Suprapubic skin (tissue), 4 donors: ENCODE measurements at regions not wholly inside any gene's neighbourhood (a gene's known extent, or its start where the extent isn't known, plus 50 kb on each side); places are given as distances from the start of the nearest gene placed in this dataset.

Source experiments
- DNase-seq, 2 donors: peaks; one replicate each; pipeline ENCODE4 v3.0.0-alpha.2; 2019; ENCODE audit warnings: low spot score in 2 of 2
- H3K27ac ChIP-seq: fragments of 200-600 bp; sonication (generic); one replicate; pipeline ENCODE4 v1.5.1; 2019
- H3K27me3 ChIP-seq: fragments of 200-600 bp; sonication (generic); one replicate; pipeline ENCODE4 v1.5.1; 2019
- H3K36me3 ChIP-seq: fragments of 200-600 bp; sonication (generic); one replicate; pipeline ENCODE4 v1.5.1; 2019
- H3K4me1 ChIP-seq: fragments of 200-600 bp; sonication (generic); one replicate; pipeline ENCODE4 v1.5.1; 2019
- H3K4me3 ChIP-seq: fragments of 200-600 bp; sonication (generic); one replicate; pipeline ENCODE4 v1.5.1; 2019; ENCODE audit warnings: mild to moderate bottlenecking
- H3K9me3 ChIP-seq: fragments of 200-600 bp; sonication (generic); one replicate; pipeline ENCODE4 v1.5.1; 2019
- CTCF ChIP-seq, 2 donors: fragments of 200-600 bp in 1 of 2; fragments of 450-650 bp in 1 of 2; sonication (generic) in 1 of 2; IDR thresholded peaks; one replicate each; pipeline ENCODE4 v1.5.1; 2016 to 2019; ENCODE audit warnings: antibody characterized with exemption in 2 of 2, mild to moderate bottlenecking in 1 of 2, moderate library complexity in 1 of 2
- EP300 ChIP-seq: sonication (generic); formaldehyde crosslinking; IDR thresholded peaks from one replicate; pipeline ENCODE4 v1.6.1; 2017; ENCODE audit warnings: antibody characterized with exemption
- POLR2A ChIP-seq, 2 donors: fragments of 450-650 bp; IDR thresholded peaks; one replicate each; pipeline ENCODE4 v1.6.1; 2017; ENCODE audit warnings: antibody characterized with exemption in 2 of 2, mild to moderate bottlenecking in 2 of 2, moderate library complexity in 2 of 2
- POLR2AphosphoS5 ChIP-seq, 3 donors: sonication (generic); formaldehyde crosslinking; IDR thresholded peaks; one replicate each; pipeline ENCODE4 v1.6.1; 2017; ENCODE audit warnings: antibody characterized with exemption in 3 of 3
- WGBS: methylation state at CpG from one replicate; pipeline ENCODE4 v1.1.5; 2018; 5-methylcytosine and 5-hydroxymethylcytosine counted together

DNA sequence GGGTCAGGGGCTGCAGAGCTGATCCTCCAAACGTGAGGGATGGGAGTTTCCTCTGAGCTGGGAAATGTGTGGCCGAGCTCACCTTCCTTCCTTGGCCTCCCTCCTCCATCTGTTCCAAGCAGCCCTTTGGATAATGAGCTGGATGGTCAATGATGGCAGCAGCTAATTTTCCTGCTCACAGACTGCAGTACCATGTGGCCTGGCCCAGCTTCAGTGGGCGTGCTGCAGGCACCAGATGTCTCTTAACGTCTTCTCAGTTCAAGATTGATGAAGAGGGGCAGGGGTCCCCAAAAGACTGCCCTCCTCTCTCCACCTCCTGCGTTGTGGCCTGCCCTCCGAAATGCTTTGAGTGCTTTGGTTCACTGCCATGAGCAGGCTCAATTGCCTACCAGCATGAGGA, 86.0 kb downstream of the UBIAD1 start:
- Histone ChIP-seq H3K27ac (no peak overlapping the region), H3K9me3 (no peaks in the 10 kb centered on the region), H3K4me1 (no peaks in the 10 kb centered on the region), H3K36me3 (no peaks in the 10 kb centered on the region), H3K27me3 (peaks cover 71% of the 10 kb centered on the region), H3K4me3 (no peak overlapping the region)
- WGBS: 54% methylated on average over 6 of the region's 6 CpGs
- no peak for TF ChIP-seq EP300
- no peak for DNase-seq

- Histone ChIP-seq H3K36me3 (no peaks in the 10 kb centered on the region), H3K27me3 (peaks cover 43% of the 10 kb centered on the region), H3K9me3 (no peaks in the 10 kb centered on the region), H3K4me1 (no peaks in the 10 kb centered on the region), H3K4me3 (no peak overlapping the region), H3K27ac (no peak overlapping the region)
- DNase-seq: no peak
- 63% methylated on average over 16 of the region's 16 CpGs for WGBS
- TF ChIP-seq POLR2AphosphoS5 (IDR thresholded peaks at IDR 0.05): no peak
- TF ChIP-seq EP300: no peak
- TF ChIP-seq CTCF (IDR thresholded peaks at IDR 0.05): no peak
- TF ChIP-seq POLR2A (IDR thresholded peaks at IDR 0.05): no peak
Measured at GRCh38 chr1:11362547-11363021, 89.6 kb downstream of the UBIAD1 start.

GRCh38 chr1:11364170-11364569, 91.2 kb downstream of the UBIAD1 start:
- DNase-seq: no peak

GRCh38 chr1:11365744-11366387, 92.9 kb downstream of the UBIAD1 start:
- TF ChIP-seq POLR2A (IDR thresholded peaks at IDR 0.05): no peak
- TF ChIP-seq CTCF (IDR thresholded peaks at IDR 0.05): no peak
- TF ChIP-seq POLR2AphosphoS5 (IDR thresholded peaks at IDR 0.05): no peak
- no peak for TF ChIP-seq EP300
- no peaks in the 10 kb centered on the region for H3K36me3 ChIP-seq
- H3K4me3 ChIP-seq: no peak overlapping the region
- no peak overlapping the region for H3K27ac ChIP-seq
- H3K9me3 ChIP-seq: no peaks in the 10 kb centered on the region
- WGBS: 91% methylated on average over 9 of the region's 9 CpGs
- H3K27me3 ChIP-seq: peaks cover 27% of the 10 kb centered on the region
- H3K4me1 ChIP-seq: no peaks in the 10 kb centered on the region
- no peak for DNase-seq

More at GRCh38 chr1:11364170-11364569, 91.2 kb downstream of the UBIAD1 start:
- no peaks in the 10 kb centered on the region for H3K9me3 ChIP-seq
- H3K27me3 ChIP-seq: peaks cover 32% of the 10 kb centered on the region
- no peaks in the 10 kb centered on the region for H3K4me1 ChIP-seq
- no peak overlapping the region for H3K4me3 ChIP-seq
- H3K27ac ChIP-seq: no peak overlapping the region
- WGBS: 57% methylated on average over 6 of the region's 7 CpGs
- no peaks in the 10 kb centered on the region for H3K36me3 ChIP-seq
- TF ChIP-seq EP300: no peak

GRCh38 chr1:11373029-11373894, 100.3 kb downstream of the UBIAD1 start:
- no peak overlapping the region for H3K27ac ChIP-seq
- no peaks in the 10 kb centered on the region for H3K4me1 ChIP-seq
- H3K4me3 ChIP-seq: no peak overlapping the region
- no peaks in the 10 kb centered on the region for H3K36me3 ChIP-seq
- DNase-seq: no peak
- H3K27me3 ChIP-seq: peaks cover 18% of the 10 kb centered on the region
- H3K9me3 ChIP-seq: no peaks in the 10 kb centered on the region
- WGBS: 78% methylated on average over 10 of the region's 10 CpGs
- TF ChIP-seq POLR2AphosphoS5 (IDR thresholded peaks at IDR 0.05) (no peak), CTCF (IDR thresholded peaks at IDR 0.05) (no peak), EP300 (no peak)

DNA sequence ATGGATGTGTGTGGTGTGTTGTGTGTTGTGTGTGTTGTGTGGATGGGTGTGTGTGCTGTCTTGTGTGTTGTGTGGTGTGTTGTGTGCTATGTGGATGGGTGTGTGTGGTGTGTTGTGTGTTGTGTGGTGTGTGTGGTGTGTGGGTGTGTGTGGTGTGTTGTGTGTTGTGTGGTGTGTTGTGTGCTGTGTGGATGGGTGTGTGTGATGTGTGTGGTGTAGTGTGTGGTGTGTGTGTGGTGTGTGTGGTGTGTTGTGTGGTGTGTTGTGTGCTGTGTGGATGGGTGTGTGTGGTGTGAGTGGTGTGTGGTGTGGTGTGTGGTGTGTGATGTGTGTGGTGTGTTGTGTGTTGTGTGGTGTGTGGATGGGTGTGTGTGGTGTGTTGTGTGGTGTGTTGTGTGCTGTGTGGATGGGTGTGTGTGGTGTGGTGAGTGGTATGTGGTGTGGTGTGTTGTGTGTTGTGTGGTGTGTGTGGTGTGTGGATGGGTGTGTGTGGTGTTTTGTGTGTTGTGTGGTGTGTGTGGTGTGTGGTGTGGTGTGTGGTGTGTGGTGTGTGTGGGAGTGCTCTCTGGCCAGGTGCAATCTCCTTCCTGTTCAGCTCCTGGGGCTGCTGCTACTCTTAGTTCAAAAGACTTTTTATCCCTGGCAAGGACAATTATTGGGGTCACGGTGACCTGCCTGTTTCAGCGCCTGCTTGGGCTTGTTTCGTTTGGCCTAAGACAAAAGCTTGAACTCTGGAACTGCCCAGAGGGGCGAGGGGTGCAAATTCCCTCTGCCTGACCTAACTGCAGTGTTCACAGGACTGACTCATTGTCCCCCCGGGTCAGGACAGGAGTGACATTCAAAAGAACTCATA, 101.1 kb downstream of the UBIAD1 start:
- Histone ChIP-seq H3K27me3 (peaks cover 26% of the 10 kb centered on the region), H3K9me3 (no peaks in the 10 kb centered on the region), H3K36me3 (no peaks in the 10 kb centered on the region), H3K4me3 (no peak overlapping the region), H3K27ac (no peak overlapping the region), H3K4me1 (no peaks in the 10 kb centered on the region)
- 17% methylated on average over 5 of the region's 5 CpGs for WGBS
- TF ChIP-seq POLR2AphosphoS5 (IDR thresholded peaks at IDR 0.05): no peak
- TF ChIP-seq EP300: no peak
- TF ChIP-seq CTCF (IDR thresholded peaks at IDR 0.05): no peak
- TF ChIP-seq POLR2A (IDR thresholded peaks at IDR 0.05): no peak
- no peak for DNase-seq
